Sigmoid colon (tissue), 6 donors: ENCODE measurements at regions not wholly inside any gene's neighbourhood (a gene's known extent, or its start where the extent isn't known, plus 50 kb on each side); places are given as distances from the start of the nearest gene placed in this dataset.

Experiments used
- DNase-seq: peaks from one replicate; pipeline ENCODE4 v3.0.0-alpha.2; 2019
- H3K27ac ChIP-seq, 4 donors: fragments of 200-600 bp; sonication (generic); one replicate each; pipeline ENCODE4 v1.5.1; 2016 to 2019; ENCODE audit warnings: mild to moderate bottlenecking in 1 of 4
- H3K27me3 ChIP-seq, 3 donors: fragments of 200-600 bp; sonication (generic); one replicate each; pipeline ENCODE4 v1.5.1; 2019; ENCODE audit warnings: mild to moderate bottlenecking in 1 of 3
- H3K36me3 ChIP-seq, 4 donors: fragments of 200-600 bp; sonication (generic); one replicate each; pipeline ENCODE4 v1.5.1; 2016 to 2019
- H3K4me1 ChIP-seq, 4 donors: fragments of 200-600 bp; sonication (generic); one replicate each; pipeline ENCODE4 v1.5.1; 2017 to 2019
- H3K4me3 ChIP-seq, 4 donors: fragments of 200-600 bp; sonication (generic); one replicate each; pipeline ENCODE4 v1.5.1; 2017 to 2019; ENCODE audit warnings: mild to moderate bottlenecking in 2 of 4, moderate library complexity in 1 of 4
- H3K9me3 ChIP-seq, 4 donors: fragments of 200-600 bp in 3 of 4; sonication (generic) in 3 of 4; one replicate each; pipeline versions ENCODE4 v1.5.1 to v1.6.1; 2013 to 2019
- EP300 ChIP-seq, 4 donors: sonication (generic); formaldehyde crosslinking; IDR thresholded peaks; one replicate each; pipeline ENCODE4 v1.6.1; 2017; ENCODE audit warnings: antibody characterized with exemption in 4 of 4
- POLR2A ChIP-seq, 2 donors: fragments of 450-650 bp; IDR thresholded peaks; one replicate each; pipeline ENCODE4 v1.6.1; 2016; ENCODE audit warnings: antibody characterized with exemption in 2 of 2, mild to moderate bottlenecking in 2 of 2, moderate library complexity in 2 of 2
- POLR2AphosphoS5 ChIP-seq, 4 donors: sonication (generic); formaldehyde crosslinking; IDR thresholded peaks; one replicate each; pipeline ENCODE4 v1.6.1; 2017; ENCODE audit warnings: antibody characterized with exemption in 4 of 4
- WGBS, 2 donors: extraction: QIAGEN DNeasy Blood & Tissue Kit; methylation state at CpG; one replicate each; pipeline ENCODE4 v1.1.7; 2013; 5-methylcytosine and 5-hydroxymethylcytosine counted together
- intact Hi-C: fragments of 100-400 bp; cut with DNase I; formaldehyde crosslinking; loops from one replicate; pipeline ENCODE4 v1.15.1; 2023
- TF ChIP-seq, protein P1 (sequence below), 4 experiments: fragments of 450-650 bp in 3 of 4; fragments of 200-600 bp in 1 of 4; IDR thresholded peaks; one replicate each; pipeline ENCODE4 v1.5.1; 2016 to 2019; ENCODE audit warnings: antibody characterized with exemption in 4 of 4, mild to moderate bottlenecking in 3 of 4, moderate library complexity in 2 of 4
- donor health status: healthy with polysubstance abuse.
- donor health status: healthy.

DNA sequence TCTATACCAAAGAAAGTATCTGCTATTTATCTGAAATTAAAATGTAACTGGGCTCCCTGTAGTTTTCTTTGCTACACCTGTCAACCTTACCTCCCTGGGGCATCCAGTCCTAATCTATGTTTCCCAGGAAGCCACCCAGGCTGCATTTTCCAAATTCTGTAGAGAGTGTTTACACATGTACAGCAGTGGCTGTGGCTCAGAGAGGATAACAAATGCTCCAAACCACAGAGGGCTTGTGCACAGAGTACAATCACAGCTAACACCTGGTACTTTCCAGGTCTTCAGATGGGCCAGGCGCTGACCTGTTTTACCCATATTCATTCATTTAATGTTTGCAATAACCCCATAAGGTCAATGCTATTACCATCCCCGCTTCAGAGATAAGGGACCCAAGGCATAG lies 146.5 kb upstream of the TNR start:
- Histone ChIP-seq H3K27ac (no peak overlapping the region), H3K36me3 (no peaks in the 10 kb centered on the region), H3K9me3 (no peaks in the 10 kb centered on the region), H3K4me3 (no peak overlapping the region), H3K4me1 (peaks cover 0 to 8% (median 4%) of the 10 kb centered on the region in 4 donors), H3K27me3 (no peaks in the 10 kb centered on the region)
- intact Hi-C loops: no loop called here
- no peak for DNase-seq
- TF ChIP-seq POLR2AphosphoS5 (IDR thresholded peaks at IDR 0.05) (no peak), POLR2A (IDR thresholded peaks at IDR 0.05) (no peak), EP300 (IDR thresholded peaks at IDR 0.05) (no peak)
- TF ChIP-seq, protein P1, sequence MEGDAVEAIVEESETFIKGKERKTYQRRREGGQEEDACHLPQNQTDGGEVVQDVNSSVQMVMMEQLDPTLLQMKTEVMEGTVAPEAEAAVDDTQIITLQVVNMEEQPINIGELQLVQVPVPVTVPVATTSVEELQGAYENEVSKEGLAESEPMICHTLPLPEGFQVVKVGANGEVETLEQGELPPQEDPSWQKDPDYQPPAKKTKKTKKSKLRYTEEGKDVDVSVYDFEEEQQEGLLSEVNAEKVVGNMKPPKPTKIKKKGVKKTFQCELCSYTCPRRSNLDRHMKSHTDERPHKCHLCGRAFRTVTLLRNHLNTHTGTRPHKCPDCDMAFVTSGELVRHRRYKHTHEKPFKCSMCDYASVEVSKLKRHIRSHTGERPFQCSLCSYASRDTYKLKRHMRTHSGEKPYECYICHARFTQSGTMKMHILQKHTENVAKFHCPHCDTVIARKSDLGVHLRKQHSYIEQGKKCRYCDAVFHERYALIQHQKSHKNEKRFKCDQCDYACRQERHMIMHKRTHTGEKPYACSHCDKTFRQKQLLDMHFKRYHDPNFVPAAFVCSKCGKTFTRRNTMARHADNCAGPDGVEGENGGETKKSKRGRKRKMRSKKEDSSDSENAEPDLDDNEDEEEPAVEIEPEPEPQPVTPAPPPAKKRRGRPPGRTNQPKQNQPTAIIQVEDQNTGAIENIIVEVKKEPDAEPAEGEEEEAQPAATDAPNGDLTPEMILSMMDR (IDR thresholded peaks at IDR 0.05): no peak
- 95 to 99% methylated on average over 2 of the region's 2 CpGs for WGBS, 2 donors

DNA sequence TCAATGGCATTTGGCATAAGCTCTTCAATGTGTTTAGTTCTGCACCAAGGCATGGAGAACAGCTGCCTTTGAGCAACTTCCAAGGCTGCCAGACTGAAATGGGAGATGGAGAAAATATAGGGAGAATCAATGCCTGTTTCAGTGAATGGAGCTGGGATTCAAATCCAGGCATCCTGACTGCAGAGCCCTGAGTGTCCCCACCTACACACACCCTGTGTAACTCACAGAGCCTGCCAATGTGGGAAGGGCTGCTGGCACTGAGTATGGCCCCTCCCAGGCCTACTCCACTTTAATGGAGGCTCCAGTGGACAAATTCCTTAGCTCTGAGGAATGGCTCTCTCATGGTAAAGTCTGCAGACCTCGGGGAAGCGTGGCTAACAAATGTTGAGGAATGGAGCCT lies 145.6 kb upstream of the TNR start:
- Histone ChIP-seq H3K27me3 (no peaks in the 10 kb centered on the region), H3K36me3 (no peaks in the 10 kb centered on the region), H3K9me3 (no peaks in the 10 kb centered on the region), H3K4me1 (peaks cover 0 to 8% (median 4%) of the 10 kb centered on the region in 4 donors), H3K4me3 (no peak overlapping the region), H3K27ac (no peak overlapping the region)
- no peak for DNase-seq
- intact Hi-C loops: no loop called here
- 93 to 97% methylated on average over 2 of the region's 2 CpGs for WGBS, 2 donors
- TF ChIP-seq POLR2A (IDR thresholded peaks at IDR 0.05): no peak

DNA sequence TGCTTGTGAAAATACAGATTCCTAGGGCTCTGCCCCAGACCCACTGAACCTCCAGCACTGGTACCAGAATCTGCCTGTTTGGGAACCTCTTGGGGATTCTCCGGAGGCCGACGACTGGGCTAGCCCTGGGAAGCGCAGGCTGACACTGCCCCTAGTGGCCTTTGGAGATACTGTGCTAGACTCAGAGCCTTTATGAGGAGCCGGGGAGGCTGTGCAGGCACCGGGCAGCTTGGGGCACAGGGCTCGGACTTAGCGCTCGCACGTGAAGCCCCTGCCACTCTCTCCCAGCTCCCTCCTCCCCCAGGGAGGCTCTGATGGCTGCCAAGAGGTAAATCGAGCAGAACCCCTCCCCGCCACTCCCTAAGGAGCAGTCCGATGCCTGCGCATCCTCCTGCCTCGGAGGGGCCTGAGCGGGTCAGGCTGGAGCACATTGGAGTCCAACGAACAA lies 144.6 kb upstream of the TNR start:
- intact Hi-C loops: no loop called here

DNA sequence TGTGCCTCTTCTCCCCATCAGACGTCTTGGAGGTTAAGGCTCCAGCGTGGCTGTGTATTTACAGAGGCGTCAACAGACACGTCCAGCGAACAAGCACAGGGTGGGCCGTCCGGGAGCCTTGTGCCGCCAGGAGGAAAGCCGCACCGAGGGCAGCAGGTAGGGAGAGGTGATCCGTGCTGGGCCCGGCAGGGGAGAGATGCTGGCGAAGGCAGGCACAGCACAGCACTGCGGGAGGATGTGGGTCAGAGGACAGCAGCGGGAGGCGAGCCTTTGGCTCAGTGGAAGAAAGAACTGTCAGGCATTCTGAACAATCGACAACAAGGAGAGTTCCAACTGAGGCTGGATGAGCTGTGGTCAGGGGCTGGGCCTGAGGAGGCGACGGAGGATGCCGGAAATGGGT lies 144.1 kb upstream of the TNR start:
- TF ChIP-seq, protein P1 (IDR thresholded peaks at IDR 0.05): no peak
- TF ChIP-seq POLR2A (IDR thresholded peaks at IDR 0.05) (no peak), POLR2AphosphoS5 (IDR thresholded peaks at IDR 0.05) (no peak), EP300 (IDR thresholded peaks at IDR 0.05) (no peak)
- DNase-seq: peak; percentile 55
- H3K27me3 ChIP-seq: no peaks in the 10 kb centered on the region
- intact Hi-C loops: no loop called here
- no peaks in the 10 kb centered on the region for H3K9me3 ChIP-seq
- H3K27ac ChIP-seq: no peak overlapping the region
- H3K4me3 ChIP-seq: no peak overlapping the region
- no peaks in the 10 kb centered on the region for H3K36me3 ChIP-seq
- WGBS, 2 donors: 84 to 90% methylated on average over 20 of the region's 20 CpGs
- peaks cover 0 to 8% (median 4%) of the 10 kb centered on the region in 4 donors for H3K4me1 ChIP-seq

More for the DNA sequence above, 144.6 kb upstream of the TNR start:
- no peak overlapping the region for H3K27ac ChIP-seq
- H3K27me3 ChIP-seq: no peaks in the 10 kb centered on the region
- no peak for DNase-seq
- WGBS, 2 donors: 36 to 38% methylated on average over 17 of the region's 17 CpGs
- H3K9me3 ChIP-seq: no peaks in the 10 kb centered on the region
- no peak overlapping the region for H3K4me3 ChIP-seq
- H3K4me1 ChIP-seq: peaks cover 0 to 8% (median 4%) of the 10 kb centered on the region in 4 donors
- no peaks in the 10 kb centered on the region for H3K36me3 ChIP-seq
- TF ChIP-seq POLR2AphosphoS5 (IDR thresholded peaks at IDR 0.05): no peak
- TF ChIP-seq, protein P1 (IDR thresholded peaks at IDR 0.05): peak in 3 of 4 experiments; percentile 31 to 56 (median 38)

DNA sequence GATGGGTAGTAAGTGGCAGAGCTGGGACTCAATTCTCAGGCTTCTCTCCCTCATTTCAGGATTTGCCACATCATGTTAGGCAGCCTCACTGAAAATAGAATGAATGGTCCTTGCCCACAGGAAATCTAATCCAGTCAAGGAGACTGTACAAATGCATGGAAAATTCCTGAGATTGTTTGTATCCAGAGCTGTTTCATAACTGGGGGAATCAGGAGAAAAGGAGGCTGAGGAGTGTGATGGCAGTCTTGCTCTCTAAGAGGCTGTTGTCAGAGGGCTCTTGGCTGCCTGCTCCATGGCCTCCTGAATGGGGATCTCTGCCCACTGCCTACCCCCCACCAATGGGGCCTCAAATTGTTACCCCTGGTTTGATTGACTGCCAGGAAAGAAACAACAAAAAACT lies 141.9 kb upstream of the TNR start:
- no peak for TF ChIP-seq EP300 (IDR thresholded peaks at IDR 0.05)
- no peak for TF ChIP-seq POLR2A (IDR thresholded peaks at IDR 0.05)
- TF ChIP-seq, protein P1 (IDR thresholded peaks at IDR 0.05): no peak
- no peak for TF ChIP-seq POLR2AphosphoS5 (IDR thresholded peaks at IDR 0.05)
- no peaks in the 10 kb centered on the region for H3K27me3 ChIP-seq
- no peaks in the 10 kb centered on the region for H3K9me3 ChIP-seq
- H3K4me1 ChIP-seq: peaks cover 0 to 8% (median 4%) of the 10 kb centered on the region in 4 donors
- H3K4me3 ChIP-seq: no peak overlapping the region
- H3K27ac ChIP-seq: peak overlapping the region in 1 of 4 donors; percentile 20
- intact Hi-C loops: no loop called here
- H3K36me3 ChIP-seq: no peaks in the 10 kb centered on the region
- peak; percentile 3 for DNase-seq
